HG03159 (cell line): ENCODE measurements at regions not wholly inside any gene's neighbourhood (a gene's known extent, or its start where the extent isn't known, plus 50 kb on each side); places are given as distances from the start of the nearest gene placed in this dataset.
"Not testable (repeated sequence)": the region's sequence is repeated elsewhere in the genome, so short reads cannot be mapped to it uniquely, and the experiment has no call there.

Experiments used
- ATAC-seq: cut with Tn5 transposase; IDR thresholded peaks from one replicate; pipeline ENCODE4 v1.9.1; 2021; ENCODE audit warnings: mild to moderate bottlenecking, moderate library complexity; ENCODE audit not compliant: unreplicated experiment

DNA sequence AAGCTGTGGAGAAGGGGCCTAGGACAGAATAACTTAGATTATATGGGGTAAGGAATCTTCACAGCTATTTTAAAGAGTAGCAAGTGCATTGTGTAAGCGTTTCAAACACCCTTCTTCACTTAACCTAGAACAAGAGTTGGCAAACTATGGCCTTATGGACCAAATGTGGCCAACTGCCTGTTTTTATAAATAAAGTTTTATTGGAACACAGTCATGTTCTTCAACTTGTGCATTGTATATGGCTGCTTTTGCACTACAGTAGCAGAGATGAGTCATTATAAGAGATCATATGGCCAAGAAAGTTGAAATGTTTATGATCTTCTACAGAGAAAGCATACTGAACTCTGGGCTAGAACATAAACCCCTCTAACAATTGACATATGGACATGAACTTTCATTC, 187.8 kb downstream of the ETV1 start:
- no peak for ATAC-seq

GRCh38 chr7:13802651-13803050, 186.8 kb downstream of the ETV1 start:
- no peak for ATAC-seq

DNA sequence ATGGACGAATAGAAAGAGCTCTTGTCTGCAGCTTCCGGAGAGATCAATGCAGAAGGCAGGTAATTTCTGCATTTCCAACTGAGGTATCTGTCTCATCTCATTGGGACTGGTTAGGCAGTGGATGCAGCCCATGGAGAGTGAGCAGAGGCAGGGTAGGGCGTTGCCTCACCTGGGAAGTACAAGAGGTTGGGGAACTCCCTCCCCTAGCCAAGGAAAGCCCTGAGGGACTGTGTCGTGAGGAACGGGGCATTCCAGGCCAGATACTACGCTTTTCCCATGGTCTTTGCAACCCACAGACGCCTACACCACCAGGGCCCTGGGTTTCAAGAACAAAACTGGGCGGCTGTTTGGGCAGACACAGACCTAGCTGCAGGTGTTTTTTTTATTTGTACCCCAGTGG, 186.3 kb downstream of the ETV1 start:
- no peak for ATAC-seq

GRCh38 chr7:13806089-13806867, 183.2 kb downstream of the ETV1 start:
- not testable (repeated sequence) for ATAC-seq

DNA sequence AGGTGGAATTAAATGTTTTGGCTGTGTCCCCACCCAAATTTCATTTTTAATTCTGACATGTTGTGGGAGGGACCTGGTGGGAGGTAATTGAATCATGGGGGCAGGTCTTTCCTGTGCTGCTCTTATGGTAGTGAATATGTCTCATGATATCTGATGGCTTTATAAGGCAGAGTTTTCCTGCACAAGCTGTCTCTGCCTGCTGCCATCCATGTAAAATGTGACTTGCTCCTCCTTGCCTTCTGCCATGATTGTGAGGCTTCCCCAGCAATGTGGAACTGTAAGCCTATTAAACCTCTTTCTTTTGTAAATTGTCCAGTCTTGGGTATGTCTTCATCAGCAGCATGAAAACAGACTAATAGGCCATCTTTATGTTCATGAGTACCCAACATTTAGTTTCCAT, 172.2 kb downstream of the ETV1 start:
- not testable (repeated sequence) for ATAC-seq

DNA sequence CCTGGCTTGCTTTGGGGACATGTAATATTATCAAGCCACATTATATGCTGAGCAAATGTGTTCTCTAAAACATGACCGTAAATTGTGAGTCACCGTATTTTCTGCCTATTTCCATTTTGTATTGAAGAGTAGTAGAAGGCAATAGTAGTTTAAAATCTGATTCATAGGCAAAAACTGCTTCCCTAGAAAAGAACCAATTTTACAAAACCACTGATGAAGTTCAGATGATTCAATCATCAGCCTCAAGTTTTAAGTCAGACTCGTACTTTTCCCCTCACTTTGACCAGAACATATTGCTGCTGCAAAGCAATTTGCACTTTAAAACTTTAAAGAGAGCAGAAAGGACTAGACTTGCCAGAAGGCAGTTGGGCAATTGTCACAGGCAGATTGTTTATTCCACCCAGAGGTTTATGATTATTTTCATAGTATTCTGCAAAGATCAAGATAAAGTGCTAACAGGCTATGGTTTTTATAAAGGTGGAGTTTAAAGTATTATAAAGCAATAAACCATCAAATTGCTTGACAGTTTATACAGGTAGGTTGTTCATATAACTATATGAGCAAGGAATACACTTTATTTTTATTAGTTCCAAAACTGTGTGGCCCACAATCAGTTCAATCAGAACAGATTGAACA, 168.2 kb downstream of the ETV1 start:
- ATAC-seq: no peak

- ATAC-seq: no peak
These were observed 166.8 kb downstream of the ETV1 start for GRCh38 chr7:13822678-13823077.

DNA sequence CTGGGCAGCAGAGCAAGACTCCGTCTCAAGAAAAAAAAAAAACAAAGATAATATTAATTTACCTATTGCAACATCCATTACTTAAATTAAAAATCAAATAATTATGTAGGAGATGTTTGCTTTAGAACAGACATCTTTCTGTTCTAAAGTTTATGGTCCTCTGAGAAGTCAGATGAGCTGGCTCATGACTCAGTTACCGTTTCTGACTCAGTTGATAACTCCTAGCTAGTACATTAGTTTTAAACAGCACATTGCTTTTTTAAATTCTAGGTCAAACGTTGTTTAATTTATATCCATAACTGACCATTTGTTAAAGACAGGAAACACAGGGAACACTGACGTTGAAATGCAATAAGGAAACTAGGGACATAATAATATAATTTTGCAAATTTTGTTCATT, 162.7 kb downstream of the ETV1 start:
- ATAC-seq: no peak

- no peak for ATAC-seq
These were observed 161.8 kb downstream of the ETV1 start for GRCh38 chr7:13827716-13828115.

DNA sequence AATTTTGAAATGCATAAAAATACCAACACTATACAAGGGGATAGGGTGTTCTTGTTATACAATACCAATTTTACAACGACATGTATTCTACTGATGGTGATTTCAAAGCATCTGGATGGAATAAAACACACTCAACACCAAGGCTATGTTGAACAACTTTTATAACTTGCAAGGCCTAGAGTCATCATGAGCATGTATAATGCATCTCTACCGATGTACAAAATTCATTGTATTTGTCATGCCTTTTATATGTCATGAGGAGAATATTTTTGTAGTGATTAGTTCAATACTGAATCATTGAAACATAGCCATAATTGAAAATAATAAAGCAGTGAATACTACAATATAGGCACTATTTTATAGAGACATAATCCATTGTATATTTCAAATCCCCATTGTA, 160.2 kb downstream of the ETV1 start:
- ATAC-seq: no peak

- no peak for ATAC-seq
These were observed 159.3 kb downstream of the ETV1 start for GRCh38 chr7:13829914-13830900.

- ATAC-seq: no peak
These were observed 157.1 kb downstream of the ETV1 start for GRCh38 chr7:13832346-13832745.

DNA sequence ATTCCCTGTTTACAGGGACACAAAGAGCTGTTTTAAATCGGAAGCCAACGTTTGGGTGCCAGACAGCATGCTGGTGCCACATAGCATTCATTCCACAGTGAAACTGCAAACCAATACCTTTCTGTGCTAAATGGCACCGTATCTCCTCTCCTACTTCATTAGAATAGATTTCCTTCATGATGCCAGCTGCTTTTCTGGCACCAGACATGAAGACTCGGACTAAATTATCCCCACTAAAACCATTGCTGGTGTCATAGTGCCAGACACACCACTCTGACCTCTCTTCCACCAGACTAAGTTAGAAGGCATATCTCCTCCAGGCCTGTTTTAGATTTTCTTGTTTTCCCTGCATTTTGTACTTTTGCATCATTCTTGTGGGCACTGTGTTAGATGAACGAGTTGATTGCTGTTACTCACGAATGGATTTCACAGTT, 155.1 kb downstream of the ETV1 start:
- ATAC-seq: no peak

GRCh38 chr7:13835442-13835841, 154.0 kb downstream of the ETV1 start:
- no peak for ATAC-seq

DNA sequence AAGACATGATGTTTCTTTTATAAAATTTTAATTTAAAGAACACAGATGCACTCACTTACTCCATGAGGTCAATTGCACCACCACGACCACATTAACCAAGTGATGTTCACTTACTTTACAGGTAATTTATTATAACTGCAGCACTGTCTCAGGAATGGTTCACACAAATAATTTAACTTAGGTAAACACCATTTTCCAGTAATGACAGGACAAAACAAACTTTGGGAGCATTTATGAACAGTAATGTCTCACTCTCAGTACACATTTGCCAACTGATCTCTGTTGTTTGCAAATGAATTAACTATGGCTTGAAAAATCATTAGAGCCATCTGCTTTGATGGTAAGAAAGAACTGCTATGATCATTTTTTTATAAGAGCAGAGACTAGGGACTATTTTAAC, 150.4 kb downstream of the ETV1 start:
- no peak for ATAC-seq
